H1 (cell line): ENCODE measurements at regions not wholly inside any gene's neighbourhood (a gene's known extent, or its start where the extent isn't known, plus 50 kb on each side); places are given as distances from the start of the nearest gene placed in this dataset.

Source experiments
- CTCF ChIA-PET: fragments of 300-600 bp; sonication (Branson Sonifier 250); formaldehyde crosslinking; loops from one replicate; lab custom pipeline; 2021; ENCODE audit not compliant: partially characterized antibody; lab: Charles Lee
- POLR2A ChIA-PET: fragments of 300-600 bp; sonication (Branson Sonifier 250); formaldehyde crosslinking; loops from one replicate; lab custom pipeline; 2021; ENCODE audit warnings: inconsistent platforms; ENCODE audit not compliant: partially characterized antibody; lab: Charles Lee
- DNase-seq, 2 experiments: peaks; one replicate each; pipeline versions ENCODE4 v3.0.0 to v3.0.0-alpha.2; 2010 to 2022; ENCODE audit warnings: low spot score in 2 of 2, low read depth in 1 of 2, mixed read lengths in 1 of 2
- FAIRE-seq: peaks from 2 replicates; lab custom pipeline; 2011; peaks lifted over from hg19 to GRCh38; lab: Jason Lieb, UNC
- H2AFZ ChIP-seq: 2 replicates; pipeline ENCODE4 v1.8.1; 2012; ENCODE audit warnings: low read length, inconsistent platforms
- H2AK5ac ChIP-seq: 2 replicates; pipeline ENCODE4 v1.6.1; 2013; ENCODE audit warnings: low read depth, low read length
- H2BK120ac ChIP-seq: replicated peaks from 2 replicates; pipeline ENCODE3; 2013; ENCODE audit warnings: low read depth, low read length, inconsistent platforms
- H2BK12ac ChIP-seq: 2 replicates; pipeline ENCODE4 v1.6.1; 2013; ENCODE audit warnings: low read depth, low read length
- H2BK15ac ChIP-seq: 2 replicates; pipeline ENCODE4 v1.6.1; 2013; ENCODE audit warnings: low read length
- H2BK20ac ChIP-seq: 2 replicates; pipeline ENCODE4 v1.6.1; 2013; ENCODE audit warnings: low read length
- H2BK5ac ChIP-seq: 2 replicates; pipeline ENCODE4 v1.6.1; 2013; ENCODE audit warnings: low read depth, low read length
- H3K14ac ChIP-seq: 2 replicates; pipeline ENCODE4 v1.6.1; 2013; ENCODE audit warnings: inconsistent platforms; ENCODE audit not compliant: insufficient read length
- H3K18ac ChIP-seq: 2 replicates; pipeline ENCODE4 v1.6.1; 2013; ENCODE audit warnings: low read length; ENCODE audit errors: extremely low read depth
- H3K23ac ChIP-seq: 2 replicates; pipeline ENCODE4 v1.6.1; 2013; ENCODE audit warnings: inconsistent platforms; ENCODE audit not compliant: insufficient read length
- H3K23me2 ChIP-seq: 2 replicates; pipeline ENCODE4 v1.6.1; 2013; ENCODE audit warnings: low read depth, low read length
- H3K27ac ChIP-seq: 2 replicates; pipeline ENCODE4 v1.6.1; 2011; ENCODE audit warnings: low read depth, low read length, inconsistent platforms
- H3K27me3 ChIP-seq, 4 experiments: replicated peaks in 1 of 4; 1 replicate in 1 of 4; 2 replicates in 3 of 4; pipeline versions ENCODE4 v1.6.1 to v1.8.1; 2011 to 2013; ENCODE audit warnings: low read length in 3 of 4, mild to moderate bottlenecking in 3 of 4, inconsistent platforms in 2 of 4, mixed read lengths in 2 of 4, moderate library complexity in 1 of 4; ENCODE audit not compliant: control insufficient read depth in 3 of 4, insufficient read depth in 3 of 4; ENCODE audit errors: extremely low read depth in 1 of 4
- H3K36me3 ChIP-seq, 4 experiments: 2 replicates each; pipeline versions ENCODE4 v1.6.1 to v1.8.1; 2011 to 2013; ENCODE audit warnings: mild to moderate bottlenecking in 4 of 4, low read length in 3 of 4, moderate library complexity in 2 of 4, control low read depth in 1 of 4, inconsistent platforms in 1 of 4; ENCODE audit not compliant: insufficient read depth in 4 of 4, control insufficient read depth in 2 of 4
- H3K4ac ChIP-seq: replicated peaks from 2 replicates; pipeline ENCODE3; 2013; ENCODE audit warnings: low read length, low read depth, mixed read lengths, inconsistent platforms; ENCODE audit not compliant: insufficient read length
- H3K4me1 ChIP-seq, 4 experiments: replicated peaks in 1 of 4; 1 replicate in 1 of 4; 2 replicates in 3 of 4; pipeline versions ENCODE4 v1.6.1 to v1.8.1; 2011 to 2013; ENCODE audit warnings: low read length in 3 of 4, inconsistent platforms in 2 of 4, mixed read lengths in 1 of 4; ENCODE audit not compliant: insufficient read depth in 4 of 4, control insufficient read depth in 3 of 4
- H3K4me2 ChIP-seq, 2 experiments: 2 replicates each; pipeline versions ENCODE4 v1.6.1 to v1.8.1; 2011 to 2013; ENCODE audit warnings: low read depth in 2 of 2, low read length in 2 of 2, control low read depth in 1 of 2, inconsistent platforms in 1 of 2, mild to moderate bottlenecking in 1 of 2; ENCODE audit not compliant: insufficient read depth in 1 of 2
- H3K4me3 ChIP-seq, 4 experiments: fragments of 200-600, 300-600 bp in 1 of 4; sonication (generic), shearing (Covaris generic), sonication (Bioruptor Twin) in 1 of 4; 2 replicates each; pipeline versions ENCODE4 v1.5.1 to v1.8.1; 2011 to 2016; ENCODE audit warnings: low read length in 4 of 4, low read depth in 3 of 4, control low read depth in 2 of 4, inconsistent platforms in 2 of 4, mild to moderate bottlenecking in 2 of 4, mixed read lengths in 1 of 4, moderate library complexity in 1 of 4; ENCODE audit not compliant: insufficient read depth in 2 of 4; ENCODE audit errors: extremely low read depth in 1 of 4
- H3K56ac ChIP-seq: replicated peaks from 2 replicates; pipeline ENCODE3; 2013; ENCODE audit warnings: low read depth, mild to moderate bottlenecking, mixed read lengths, low read length, inconsistent platforms; ENCODE audit not compliant: insufficient read length
- H3K79me1 ChIP-seq: 2 replicates; pipeline ENCODE4 v1.6.1; 2013; ENCODE audit warnings: low read depth, low read length, control low read depth
- H3K79me2 ChIP-seq, 2 experiments: 2 replicates each; pipeline versions ENCODE4 v1.6.1 to v1.8.1; 2012 to 2013; ENCODE audit warnings: low read length in 2 of 2, mild to moderate bottlenecking in 2 of 2, inconsistent platforms in 1 of 2; ENCODE audit not compliant: insufficient read depth in 2 of 2, control insufficient read depth in 1 of 2
- H3K9ac ChIP-seq, 4 experiments: replicated peaks in 1 of 4; 1 replicate in 1 of 4; 2 replicates in 3 of 4; pipeline versions ENCODE4 v1.6.1 to v1.8.1; 2011 to 2013; ENCODE audit warnings: low read depth in 3 of 4, low read length in 3 of 4, control low read depth in 2 of 4, mild to moderate bottlenecking in 2 of 4, moderate library complexity in 2 of 4, inconsistent platforms in 1 of 4; ENCODE audit errors: extremely low read depth in 1 of 4
- H3K9me3 ChIP-seq, 2 experiments: 2 replicates each; pipeline versions ENCODE4 v1.6.1 to v1.8.1; 2012 to 2013; ENCODE audit warnings: mild to moderate bottlenecking in 2 of 2, moderate library complexity in 2 of 2, control low read depth in 1 of 2, inconsistent platforms in 1 of 2, low read depth in 1 of 2, low read length in 1 of 2, mixed read lengths in 1 of 2; ENCODE audit not compliant: insufficient read depth in 2 of 2
- H4K20me1 ChIP-seq, 2 experiments: replicated peaks in 1 of 2; 2 replicates each; pipeline versions ENCODE3 to v1.8.1; 2011 to 2013; ENCODE audit warnings: inconsistent platforms in 2 of 2, low read length in 2 of 2, mild to moderate bottlenecking in 1 of 2; ENCODE audit not compliant: insufficient read depth in 2 of 2, control insufficient read depth in 1 of 2
- H4K5ac ChIP-seq: 2 replicates; pipeline ENCODE4 v1.6.1; 2013; ENCODE audit warnings: low read length, low read depth, mixed read lengths, inconsistent platforms; ENCODE audit not compliant: insufficient read length
- H4K8ac ChIP-seq: 2 replicates; pipeline ENCODE4 v1.8.0; 2013; ENCODE audit warnings: mild to moderate bottlenecking, moderate library complexity, low read length, inconsistent platforms; ENCODE audit not compliant: insufficient read depth; ENCODE audit errors: extremely low read depth
- H4K91ac ChIP-seq: replicated peaks from 2 replicates; pipeline ENCODE3; 2013; ENCODE audit warnings: low read length, mixed read lengths, inconsistent platforms; ENCODE audit not compliant: insufficient read length
- EGR1 ChIP-seq: IDR thresholded peaks from 2 replicates; pipeline ENCODE4 v1.6.1; 2011; ENCODE audit warnings: low read depth, low read length, borderline replicate concordance
- FOSL1 ChIP-seq: IDR thresholded peaks from 2 replicates; pipeline ENCODE4 v1.6.1; 2011; ENCODE audit warnings: mild to moderate bottlenecking, low read depth, low read length, moderate library complexity; ENCODE audit not compliant: insufficient read depth
- ZNF274 ChIP-seq: IDR thresholded peaks from 2 replicates; pipeline ENCODE4 v1.7.0; 2012; ENCODE audit warnings: low read length, borderline replicate concordance; ENCODE audit errors: extremely low read depth
- WGBS, 2 experiments: shearing (Covaris generic) in 1 of 2; methylation state at CpG; one replicate each; pipeline versions ENCODE4 v1.1.6 to v1.1.7; 2013 to 2015; ENCODE audit warnings: low lambda C conversion rate in 2 of 2, mixed read lengths in 2 of 2, inconsistent platforms in 1 of 2, low coverage in 1 of 2, missing lambda C conversion rate in 1 of 2; ENCODE audit not compliant: insufficient replicate concordance in 2 of 2, insufficient coverage in 1 of 2, insufficient read length in 1 of 2; ENCODE audit errors: extremely low coverage in 1 of 2, missing lambda C conversion rate in 1 of 2; 5-methylcytosine and 5-hydroxymethylcytosine counted together

DNA sequence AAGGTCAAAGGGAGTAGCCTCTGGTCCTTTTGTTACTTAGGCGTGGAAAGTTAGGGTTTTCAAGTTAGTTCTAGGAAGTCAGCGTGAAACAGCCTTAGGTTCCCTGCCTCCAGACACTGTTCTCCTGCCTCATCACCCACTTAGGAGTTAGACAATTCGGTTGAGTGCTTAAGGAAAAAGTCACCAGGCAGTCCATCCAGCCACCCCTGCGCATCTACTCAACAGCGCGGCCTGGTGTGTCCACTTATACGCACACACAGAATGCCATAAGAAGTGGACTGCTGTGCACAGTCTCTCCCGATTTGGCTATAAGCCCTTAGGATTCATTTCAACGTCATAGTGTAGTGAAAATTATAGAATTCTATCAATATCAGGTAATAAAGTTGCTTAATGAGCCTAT, 470.8 kb upstream of the TNP1 start:
- Histone ChIP-seq H3K79me2 (no peaks in the 10 kb centered on the region), H3K4ac (no peak overlapping the region), H3K27ac (no peak overlapping the region), H3K27me3 (no peaks in the 10 kb centered on the region), H2BK15ac (no peak overlapping the region), H2AK5ac (no peak overlapping the region), H4K20me1 (no peaks in the 10 kb centered on the region), H3K18ac (no peak overlapping the region), H3K23me2 (no peaks in the 10 kb centered on the region), H3K79me1 (no peaks in the 10 kb centered on the region), H4K5ac (no peak overlapping the region), H2BK5ac (no peak overlapping the region), H3K4me3 (no peak overlapping the region), H4K8ac (no peak overlapping the region), H2AFZ (no peak overlapping the region), H3K23ac (no peak overlapping the region), H3K9ac (no peak overlapping the region), H3K4me1 (peaks cover 0 to 8% (median 3%) of the 10 kb centered on the region in 4 experiments; a peak in 5 of 7 replicates), H3K36me3 (no peaks in the 10 kb centered on the region), H3K4me2 (no peak overlapping the region), H2BK12ac (no peak overlapping the region), H4K91ac (no peak overlapping the region)
- ChIA-PET POLR2A (no interaction called here), CTCF (no interaction called here)
- FAIRE-seq (no peak), DNase-seq (no peak)
- WGBS, 2 experiments, result 91% methylated on average over 9 of the region's 9 CpGs; no CpG with 5 or more reads in 1 of the 2 experiments
- TF ChIP-seq EGR1, result no peak
- no peak for TF ChIP-seq ZNF274
- TF ChIP-seq FOSL1, result no peak
- TF ChIP-seq, all 59 proteins: peak for 0
- Histone ChIP-seq H2BK20ac (no peak overlapping the region), H3K14ac (no peak overlapping the region), H3K9me3 (no peaks in the 10 kb centered on the region), H3K56ac (no peak overlapping the region), H2BK120ac (no peak overlapping the region)
